ENCODE measurements at regions not wholly inside any gene's neighbourhood (a gene's known extent, or its start where the extent isn't known, plus 50 kb on each side); places are given as distances from the start of the nearest gene placed in this dataset.

GRCh38 chr7:118745927-118746326 is 521.4 kb downstream of the ANKRD7 start:
- Histone ChIP-seq H3K9ac (ENCODE audit: low read depth, low read length, poor library complexity, severe bottlenecking) (no peak overlapping the region), H3K79me2 (ENCODE audit: insufficient read depth, low read length) (no peaks in the 10 kb centered on the region), H3K9me2 (replicated peaks; ENCODE audit: low read depth, low read length) (no peaks in the 10 kb centered on the region), H2AFZ (ENCODE audit: low read length) (no peak overlapping the region), H3K9me3 (ENCODE audit: insufficient read depth, low read depth, low read length) (no peaks in the 10 kb centered on the region), H4K20me1 (ENCODE audit: insufficient read depth, low read length, poor library complexity, severe bottlenecking) (no peaks in the 10 kb centered on the region), H3K4me2 (ENCODE audit: low read depth, low read length, poor library complexity, severe bottlenecking) (no peak overlapping the region), H3K36me3 (ENCODE audit: insufficient read depth, low read length) (no peaks in the 10 kb centered on the region), H3F3A (ENCODE audit: low read depth) (no peaks in the 10 kb centered on the region), H3K4me1 (ENCODE audit: insufficient read depth, low read length, poor library complexity, severe bottlenecking) (no peaks in the 10 kb centered on the region), H3K27me3 (ENCODE audit: insufficient read depth, low read length, poor library complexity, severe bottlenecking) (no peaks in the 10 kb centered on the region), H3K4me3 (ENCODE audit: low read length, poor library complexity, severe bottlenecking) (no peak overlapping the region)
- TF ChIP-seq EZH2phosphoT487 (IDR thresholded peaks at IDR 0.05; ENCODE audit: borderline replicate concordance) (no peak), CTCF (conservative IDR thresholded peaks at IDR 0.05; ENCODE audit: low read length) (no peak)

DNA sequence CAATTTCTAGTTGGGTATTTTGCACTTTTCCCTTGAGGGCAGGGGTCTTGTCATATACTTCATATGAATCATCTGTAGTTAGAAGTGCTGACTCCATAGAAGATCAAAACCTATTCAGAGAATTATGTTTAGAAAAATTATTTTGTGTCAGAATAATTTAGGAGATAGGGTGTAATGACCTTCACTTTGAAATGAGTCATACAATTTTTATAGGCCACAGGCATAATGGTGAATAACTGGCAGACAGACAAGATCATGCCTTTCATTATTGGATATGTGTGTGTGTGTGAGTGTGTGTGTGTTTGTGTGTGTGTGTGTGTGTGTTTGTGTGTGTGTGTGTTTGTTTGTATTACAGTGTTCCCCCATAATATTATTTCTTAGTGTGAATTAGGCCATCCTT is 523.0 kb downstream of the ANKRD7 start:
- Histone ChIP-seq H3K4me1 (ENCODE audit: insufficient read depth, low read length, poor library complexity, severe bottlenecking) (no peaks in the 10 kb centered on the region), H3K9me3 (ENCODE audit: insufficient read depth, low read depth, low read length) (no peaks in the 10 kb centered on the region), H3K4me3 (ENCODE audit: low read length, poor library complexity, severe bottlenecking) (no peak overlapping the region), H4K20me1 (ENCODE audit: insufficient read depth, low read length, poor library complexity, severe bottlenecking) (no peaks in the 10 kb centered on the region), H3K4me2 (ENCODE audit: low read depth, low read length, poor library complexity, severe bottlenecking) (no peak overlapping the region), H3F3A (ENCODE audit: low read depth) (no peaks in the 10 kb centered on the region), H3K9me2 (replicated peaks; ENCODE audit: low read depth, low read length) (no peaks in the 10 kb centered on the region; the same call in 1 of the 2 replicates), H3K9ac (ENCODE audit: low read depth, low read length, poor library complexity, severe bottlenecking) (no peak overlapping the region), H2AFZ (ENCODE audit: low read length) (no peak overlapping the region), H3K27me3 (ENCODE audit: insufficient read depth, low read length, poor library complexity, severe bottlenecking) (no peaks in the 10 kb centered on the region), H3K36me3 (ENCODE audit: insufficient read depth, low read length) (no peaks in the 10 kb centered on the region), H3K79me2 (ENCODE audit: insufficient read depth, low read length) (no peaks in the 10 kb centered on the region)
- TF ChIP-seq EZH2phosphoT487 (IDR thresholded peaks at IDR 0.05; ENCODE audit: borderline replicate concordance), result no peak
- TF ChIP-seq CTCF (conservative IDR thresholded peaks at IDR 0.05; ENCODE audit: low read length), result no peak

DNA sequence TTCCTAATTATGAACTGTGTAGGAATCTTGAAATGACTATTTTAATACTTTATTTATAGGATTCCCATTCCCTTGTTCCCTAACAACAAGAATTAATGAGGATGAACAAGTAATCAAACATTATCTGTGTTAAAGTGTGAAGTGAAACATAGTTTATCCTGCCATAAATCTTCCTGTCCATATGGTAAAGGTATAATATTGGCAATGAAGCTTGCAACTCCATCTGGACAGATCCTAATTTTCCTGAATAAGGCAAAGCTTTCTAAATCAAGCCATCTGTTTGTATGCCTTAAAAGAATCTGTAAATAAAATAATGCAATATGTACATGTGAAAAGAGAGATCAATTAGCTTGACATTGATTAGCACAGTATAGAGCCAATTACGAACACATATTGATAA is 529.0 kb downstream of the ANKRD7 start:
- no peaks in the 10 kb centered on the region for H4K20me1 ChIP-seq (ENCODE audit: insufficient read depth, low read length, poor library complexity, severe bottlenecking)
- H3K9me2 ChIP-seq (replicated peaks; ENCODE audit: low read depth, low read length), result no peaks in the 10 kb centered on the region; the same call in 1 of the 2 replicates
- no peaks in the 10 kb centered on the region for H3K36me3 ChIP-seq (ENCODE audit: insufficient read depth, low read length)
- H3K9me3 ChIP-seq (ENCODE audit: insufficient read depth, low read depth, low read length), result no peaks in the 10 kb centered on the region
- no peak overlapping the region for H3K4me3 ChIP-seq (ENCODE audit: low read length, poor library complexity, severe bottlenecking)
- H2AFZ ChIP-seq (ENCODE audit: low read length), result no peak overlapping the region
- no peak overlapping the region for H3K9ac ChIP-seq (ENCODE audit: low read depth, low read length, poor library complexity, severe bottlenecking)
- no peaks in the 10 kb centered on the region for H3K4me1 ChIP-seq (ENCODE audit: insufficient read depth, low read length, poor library complexity, severe bottlenecking)
- no peaks in the 10 kb centered on the region for H3K79me2 ChIP-seq (ENCODE audit: insufficient read depth, low read length)
- H3K4me2 ChIP-seq (ENCODE audit: low read depth, low read length, poor library complexity, severe bottlenecking), result no peak overlapping the region
- no peaks in the 10 kb centered on the region for H3F3A ChIP-seq (ENCODE audit: low read depth)
- TF ChIP-seq CTCF (conservative IDR thresholded peaks at IDR 0.05; ENCODE audit: low read length) (no peak), EZH2phosphoT487 (IDR thresholded peaks at IDR 0.05; ENCODE audit: borderline replicate concordance) (no peak)
- no peaks in the 10 kb centered on the region for H3K27me3 ChIP-seq (ENCODE audit: insufficient read depth, low read length, poor library complexity, severe bottlenecking)

Measured in Loucy (cell line).